Hematopoietic multipotent progenitor cell treated with erythropoietin and hydrocortisone succinate and interleukin-3 and kit ligand, for 6 days (in vitro differentiated cells): ENCODE measurements at regions not wholly inside any gene's neighbourhood (a gene's known extent, or its start where the extent isn't known, plus 50 kb on each side); places are given as distances from the start of the nearest gene placed in this dataset.

Experiments
- DNase-seq: peaks from one replicate; pipeline ENCODE4 v3.0.0-alpha.2; 2015

GRCh38 chr4:149029056-149029651 is 586.9 kb upstream of the NR3C2 start:
- DNase-seq: peak; percentile 23

GRCh38 chr4:149026696-149027095 is 584.5 kb upstream of the NR3C2 start:
- no peak for DNase-seq

- no peak for DNase-seq
These were observed 575.0 kb upstream of the NR3C2 start for GRCh38 chr4:149017002-149017734.

GRCh38 chr4:149009223-149009622 is 567.0 kb upstream of the NR3C2 start:
- no peak for DNase-seq

- DNase-seq: no peak
These were observed 566.3 kb upstream of the NR3C2 start for GRCh38 chr4:149008415-149009025.

GRCh38 chr4:149005191-149005590 is 563.0 kb upstream of the NR3C2 start:
- no peak for DNase-seq

GRCh38 chr4:148999924-149000323 is 557.7 kb upstream of the NR3C2 start:
- DNase-seq: no peak

GRCh38 chr4:148998719-148999118 is 556.5 kb upstream of the NR3C2 start:
- DNase-seq: peak; percentile 10

- no peak for DNase-seq
These were observed 544.7 kb upstream of the NR3C2 start for GRCh38 chr4:148986951-148987350.

- DNase-seq: no peak
These were observed 542.7 kb upstream of the NR3C2 start for GRCh38 chr4:148984951-148985350.

GRCh38 chr4:148982200-148982599 is 540.0 kb upstream of the NR3C2 start:
- DNase-seq: no peak

- DNase-seq: no peak
These were observed 538.7 kb upstream of the NR3C2 start for GRCh38 chr4:148980782-148981480.

- DNase-seq: no peak
These were observed 536.1 kb upstream of the NR3C2 start for GRCh38 chr4:148978301-148978700.

GRCh38 chr4:148975464-148975863 is 533.2 kb upstream of the NR3C2 start:
- DNase-seq: no peak

GRCh38 chr4:148965080-148965479 is 522.9 kb upstream of the NR3C2 start:
- no peak for DNase-seq

- DNase-seq: no peak
These were observed 522.2 kb upstream of the NR3C2 start for GRCh38 chr4:148964456-148964855.

- no peak for DNase-seq
These were observed 520.5 kb upstream of the NR3C2 start for GRCh38 chr4:148962539-148963290.

- DNase-seq: no peak
These were observed 519.3 kb upstream of the NR3C2 start for GRCh38 chr4:148961526-148961925.

- DNase-seq: no peak
These were observed 516.1 kb upstream of the NR3C2 start for GRCh38 chr4:148958317-148958716.

- no peak for DNase-seq
These were observed 513.5 kb upstream of the NR3C2 start for GRCh38 chr4:148955564-148956297.

- DNase-seq: no peak
These were observed 512.0 kb upstream of the NR3C2 start for GRCh38 chr4:148954011-148954749.
